Fibroblast of skin of abdomen (primary cell): ENCODE measurements at regions not wholly inside any gene's neighbourhood (a gene's known extent, or its start where the extent isn't known, plus 50 kb on each side); places are given as distances from the start of the nearest gene placed in this dataset.
A peak's percentile ranks its signal among the peaks of the same experiment; 100 is the strongest.
"Not testable (repeated sequence)": the region's sequence is repeated elsewhere in the genome, so short reads cannot be mapped to it uniquely, and the experiment has no call there.

Experiments
- DNase-seq: peaks from one replicate; pipeline ENCODE4 v3.0.0-alpha.2; 2013

DNA sequence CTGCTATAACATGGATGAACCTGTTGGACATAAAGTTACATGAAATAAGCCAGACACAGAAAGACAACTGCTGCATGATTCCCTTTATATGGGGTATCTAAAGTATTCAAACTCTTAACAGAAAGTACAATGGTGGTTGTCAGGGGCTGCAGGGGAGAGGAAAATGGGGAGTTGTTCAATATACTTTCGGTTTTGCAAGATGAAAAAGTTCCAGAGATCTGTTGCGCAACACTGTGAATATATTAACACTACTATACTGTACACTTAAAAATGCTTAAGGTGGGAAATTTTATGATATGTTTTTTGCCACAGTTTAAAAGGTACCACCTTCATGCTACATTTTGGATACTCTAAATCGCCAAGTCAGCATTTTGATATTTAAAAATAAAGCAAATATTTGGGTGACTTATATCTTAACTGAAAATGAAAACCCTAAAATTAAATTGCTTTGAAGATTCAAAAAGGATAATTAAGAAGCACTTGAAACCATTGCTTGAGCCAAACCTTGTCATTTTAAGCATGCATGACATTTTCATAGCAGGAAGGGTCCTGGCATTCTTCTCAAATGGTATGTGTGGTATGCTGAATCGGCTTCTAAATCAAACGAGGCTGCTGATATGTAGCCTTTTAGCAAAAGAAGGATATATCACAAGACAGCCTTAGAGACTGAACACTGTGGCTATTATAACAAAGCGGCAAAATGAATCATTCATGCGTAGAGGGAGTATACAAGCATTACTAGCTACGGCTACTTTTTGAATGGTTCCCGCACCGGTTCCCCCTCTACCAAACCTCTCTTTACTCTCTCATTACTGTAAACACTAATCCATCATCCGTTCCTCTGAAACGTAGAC, 607.1 kb upstream of the DIPK2B start:
- DNase-seq, result peak; percentile 82

DNA sequence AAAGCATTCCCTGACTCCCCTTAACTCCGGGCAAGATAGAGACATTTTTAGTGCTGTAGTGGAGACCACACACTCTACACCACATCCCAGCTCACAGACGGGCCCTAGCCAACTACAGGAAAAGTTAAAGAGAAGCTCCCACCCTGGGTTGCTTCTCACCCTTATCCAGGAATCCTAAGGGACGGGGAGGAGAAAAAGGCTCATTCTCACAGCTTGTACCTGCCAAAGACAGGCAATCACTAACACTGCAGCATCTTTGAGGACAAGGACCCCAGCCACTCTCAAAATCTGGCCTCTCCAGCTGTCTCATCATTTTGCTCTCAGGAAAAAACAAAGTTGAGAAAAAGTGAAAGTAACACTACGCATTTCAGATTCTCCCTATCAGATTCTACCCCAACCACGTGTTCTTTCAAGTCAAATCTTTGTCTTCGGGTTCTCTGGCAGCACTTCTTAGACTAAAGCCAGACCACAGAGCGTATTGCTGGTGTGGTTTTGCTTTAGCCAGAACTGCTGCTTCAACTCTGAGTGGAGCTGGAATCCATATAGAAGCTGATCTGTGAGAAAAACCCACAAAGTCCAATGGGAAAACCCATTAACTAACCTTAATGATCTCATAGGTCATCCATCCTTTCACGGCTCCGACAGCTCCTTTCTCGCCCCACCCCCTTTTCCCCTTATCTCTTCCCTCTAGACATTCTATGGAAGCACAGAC, 605.9 kb upstream of the DIPK2B start:
- peak; percentile 94 for DNase-seq

DNA sequence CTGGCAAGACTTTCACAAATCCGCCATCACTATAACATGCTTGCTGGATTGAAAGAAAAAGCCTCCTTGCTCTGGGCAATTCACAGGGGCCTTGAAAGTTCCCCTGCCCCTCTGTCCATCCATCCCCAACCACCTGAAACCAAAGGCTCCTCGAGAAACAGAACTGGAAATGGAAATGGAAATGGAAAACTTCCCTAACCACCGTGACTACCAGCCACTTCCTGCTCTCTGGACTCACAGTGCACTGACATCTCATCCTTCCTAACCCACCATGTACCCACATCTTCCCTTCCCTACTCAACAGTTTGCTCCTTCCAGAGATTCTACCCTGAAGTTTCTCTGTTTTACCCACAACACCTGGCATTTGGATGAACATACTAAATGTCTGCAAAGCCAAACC, 603.6 kb upstream of the DIPK2B start:
- no peak for DNase-seq

DNA sequence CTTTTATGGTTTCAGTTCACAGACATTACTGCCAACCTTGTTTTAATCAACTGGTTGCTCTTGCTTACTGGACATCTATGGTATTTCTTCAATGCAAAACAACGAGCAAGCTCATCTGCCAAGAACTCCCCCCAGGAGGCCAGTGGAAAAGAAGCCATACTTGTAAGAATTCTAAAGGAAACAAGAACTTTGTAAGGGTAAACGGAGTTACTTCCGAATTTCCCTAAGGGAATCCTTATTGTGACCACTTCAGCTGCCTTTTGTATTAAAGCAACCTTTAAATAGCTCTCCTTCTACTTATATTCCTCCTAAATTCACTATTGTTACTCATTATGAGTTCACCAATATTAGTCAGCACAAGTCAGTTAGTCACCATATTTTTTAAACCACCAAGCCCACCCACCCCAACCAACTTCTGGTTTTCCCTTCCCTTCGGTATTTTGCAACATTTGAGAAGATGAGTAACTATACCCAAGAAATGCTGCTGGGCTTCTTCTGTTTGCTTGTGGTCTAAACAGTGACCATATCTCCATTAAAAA, 602.8 kb upstream of the DIPK2B start:
- peak; percentile 94 for DNase-seq

DNA sequence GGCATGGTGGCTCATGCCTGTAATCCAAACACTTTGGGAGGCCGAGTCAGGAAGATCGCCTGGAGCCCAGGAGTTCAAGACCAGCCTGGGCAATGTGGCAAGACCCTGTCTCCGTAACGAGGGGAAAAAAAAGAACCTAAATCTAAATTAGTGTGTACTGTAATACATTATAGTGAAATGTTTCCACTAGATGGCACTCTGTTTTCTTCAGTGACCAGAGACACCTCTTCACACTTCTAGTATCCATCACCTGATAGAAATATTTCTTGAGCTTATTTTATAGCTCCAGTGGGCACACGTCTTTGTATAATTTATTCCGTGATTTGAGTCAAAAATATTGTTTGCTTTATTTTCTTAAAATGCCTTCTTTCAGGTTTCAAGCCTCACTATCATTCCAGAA, 600.9 kb upstream of the DIPK2B start:
- DNase-seq, result no peak

DNA sequence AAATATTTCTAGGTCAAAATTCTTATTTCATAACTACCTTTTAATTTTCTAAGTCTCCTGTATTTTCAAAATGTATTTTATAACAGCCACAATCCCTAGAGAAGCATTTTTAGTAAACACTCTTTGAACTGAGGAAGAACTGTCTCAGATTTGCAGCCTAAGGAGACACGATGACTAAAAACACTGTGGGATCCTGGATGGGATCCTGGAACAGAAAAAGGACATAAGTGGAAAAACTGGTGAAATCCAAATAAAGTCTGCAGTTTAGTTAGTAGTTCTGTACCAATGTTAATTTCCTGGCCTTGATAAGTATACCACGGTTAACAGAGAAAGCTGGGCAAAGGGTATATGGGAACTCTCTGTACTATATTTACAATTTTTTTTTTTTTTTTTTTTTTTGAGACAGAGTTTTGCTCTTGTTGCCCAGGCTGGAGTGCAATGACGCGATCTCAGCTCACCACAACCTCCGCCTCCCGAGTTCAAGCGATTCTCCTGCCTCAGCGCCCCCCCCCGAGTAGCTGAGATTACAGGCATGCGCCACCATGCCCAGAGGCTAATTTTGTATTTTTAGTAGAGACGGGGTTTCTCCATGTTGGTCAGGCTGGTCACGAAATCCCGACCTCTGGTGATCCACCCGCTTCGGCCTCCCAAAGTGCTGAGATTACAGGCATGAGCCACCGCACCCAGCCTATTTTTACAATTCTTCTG, 600.2 kb upstream of the DIPK2B start:
- DNase-seq, result not testable (repeated sequence)

DNA sequence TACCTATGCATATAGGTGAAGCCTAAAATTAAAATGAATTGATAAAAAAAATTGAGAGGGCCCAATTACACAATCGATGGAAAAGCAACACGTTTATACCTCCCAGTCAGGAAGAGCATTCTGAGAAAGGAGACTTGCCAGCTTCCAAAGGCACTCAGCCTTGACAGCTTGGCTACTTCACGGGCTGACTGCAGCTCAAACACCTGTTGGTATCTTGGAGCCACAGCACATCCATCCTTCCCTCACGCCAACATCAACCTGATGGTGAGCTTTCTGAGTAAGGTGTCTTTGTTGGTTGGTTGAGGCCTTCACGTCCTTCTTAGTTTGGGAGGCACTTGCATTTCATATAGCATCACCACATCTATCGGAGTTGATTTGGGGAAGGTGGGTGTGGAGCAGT, 598.9 kb upstream of the DIPK2B start:
- no peak for DNase-seq

DNA sequence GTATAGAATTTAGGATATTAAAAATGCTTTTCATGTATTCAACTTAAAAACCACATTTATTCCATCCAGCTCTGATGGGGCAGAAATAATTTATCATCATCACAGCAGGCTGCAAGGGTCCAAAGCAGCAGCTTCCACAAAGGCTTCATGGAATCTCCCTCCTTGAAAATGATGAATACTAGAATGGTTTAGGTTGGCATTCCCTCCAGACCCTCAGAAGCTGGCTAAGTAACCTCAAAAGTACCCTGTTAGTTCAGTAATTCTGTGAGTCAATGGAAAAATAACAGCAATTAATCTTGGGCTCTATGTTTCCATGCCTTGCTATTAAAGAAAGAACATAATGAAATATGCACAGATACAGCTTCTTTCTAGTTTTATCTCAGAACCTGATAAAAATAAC, 594.9 kb upstream of the DIPK2B start:
- DNase-seq, result no peak

DNA sequence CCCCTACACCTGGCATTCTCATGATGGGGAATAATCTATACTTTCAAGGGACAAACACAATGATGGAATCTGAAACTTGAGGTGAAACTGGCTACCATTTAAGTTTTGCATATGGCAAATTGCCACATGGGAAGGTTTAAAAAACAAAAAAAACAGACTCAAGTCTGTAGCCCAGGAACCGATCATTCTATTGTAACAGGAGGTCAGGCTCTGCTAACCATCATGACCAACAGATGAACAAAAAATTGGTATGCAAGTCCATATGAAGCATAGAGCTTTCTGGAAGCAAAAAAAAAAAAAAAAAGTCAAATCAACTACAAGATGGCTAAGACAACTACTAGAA, 594.3 kb upstream of the DIPK2B start:
- DNase-seq, result no peak

DNA sequence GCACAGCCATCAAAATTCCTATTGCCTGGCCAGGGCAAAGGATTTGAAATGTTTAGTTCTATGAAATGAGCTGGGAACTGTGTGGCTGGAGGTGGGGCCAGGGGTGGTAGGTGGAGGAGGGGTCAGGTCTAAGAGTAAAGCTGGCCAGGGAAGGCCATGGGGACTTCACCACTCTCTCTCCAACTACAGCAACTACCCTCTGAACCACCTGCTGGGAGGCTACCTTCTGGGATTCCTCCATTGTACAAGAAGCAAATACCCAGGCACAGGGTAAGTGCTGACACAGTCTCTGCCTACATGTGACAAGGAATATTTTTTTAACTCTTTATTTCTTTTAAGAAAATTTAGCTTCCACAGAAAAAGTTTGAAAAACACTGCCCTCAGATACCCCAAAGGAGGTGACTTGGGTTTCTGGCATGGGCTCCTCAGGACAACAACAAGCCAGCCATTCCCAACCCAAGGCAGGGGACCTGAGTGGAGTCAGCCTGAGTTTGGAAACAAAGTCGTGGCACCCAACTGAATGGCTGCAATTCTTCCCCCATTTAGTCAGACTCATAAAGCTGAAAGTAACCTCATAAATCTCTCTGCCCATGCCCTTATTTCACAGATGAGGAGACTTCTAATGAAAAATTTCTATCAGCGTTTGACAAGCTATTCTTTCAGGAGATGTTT, 593.8 kb upstream of the DIPK2B start:
- no peak for DNase-seq

DNA sequence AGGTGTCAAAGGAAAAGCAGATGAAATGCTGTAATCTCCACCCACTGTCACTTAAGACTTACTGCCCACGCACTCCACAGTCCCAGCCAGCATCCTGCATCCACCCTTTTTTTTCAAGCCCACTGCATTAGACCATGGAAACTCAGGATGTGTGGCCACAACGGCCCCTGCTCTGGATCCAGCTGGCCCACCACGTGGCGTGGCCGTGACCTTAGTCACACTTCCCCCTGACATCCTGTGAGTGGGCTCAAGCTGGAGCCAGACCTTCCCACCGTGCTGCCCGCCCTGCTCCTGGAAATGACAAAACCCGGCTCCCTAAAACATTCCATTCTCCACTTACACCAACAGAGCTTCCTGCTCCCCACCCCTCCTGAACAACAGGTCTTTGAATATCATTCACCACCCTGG, 588.3 kb upstream of the DIPK2B start:
- DNase-seq, result no peak

DNA sequence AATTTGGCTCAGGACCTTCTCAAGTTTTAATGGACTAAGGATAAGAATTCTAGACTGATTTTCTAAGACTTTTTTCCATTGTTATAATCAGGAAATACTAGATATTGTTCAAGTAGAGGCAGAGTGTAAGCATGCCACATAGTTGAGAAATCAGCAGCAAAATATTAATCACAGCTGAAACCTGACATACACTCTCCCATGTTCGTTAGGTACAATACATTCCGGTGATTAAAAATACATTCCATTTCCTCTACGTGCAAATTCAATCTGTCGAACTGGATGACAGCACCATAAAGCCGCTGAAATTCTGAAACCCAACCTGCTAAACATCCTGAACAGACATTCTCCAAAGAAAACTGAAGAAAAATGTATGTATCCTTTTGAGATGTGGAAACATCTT, 587.6 kb upstream of the DIPK2B start:
- DNase-seq, result peak; percentile 60

DNA sequence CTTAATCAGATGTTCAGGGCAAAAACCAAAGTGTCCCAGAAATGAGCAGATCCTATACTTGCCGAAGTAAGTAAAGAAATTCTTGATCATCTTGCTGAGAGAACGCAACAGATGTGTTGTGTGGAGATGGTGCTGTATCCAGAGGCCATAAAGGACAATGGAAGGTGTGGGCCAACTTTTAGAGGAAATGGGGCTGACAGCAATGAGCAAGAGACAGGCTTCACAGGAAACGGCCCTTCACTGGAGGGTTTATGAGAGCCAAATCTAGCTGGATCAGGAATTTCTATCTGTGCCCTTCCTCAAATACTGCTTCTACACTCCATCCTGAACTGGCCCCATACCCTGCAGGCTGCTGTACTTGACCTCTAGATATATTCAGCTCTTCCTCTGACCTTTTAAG, 583.9 kb upstream of the DIPK2B start:
- DNase-seq, result no peak

DNA sequence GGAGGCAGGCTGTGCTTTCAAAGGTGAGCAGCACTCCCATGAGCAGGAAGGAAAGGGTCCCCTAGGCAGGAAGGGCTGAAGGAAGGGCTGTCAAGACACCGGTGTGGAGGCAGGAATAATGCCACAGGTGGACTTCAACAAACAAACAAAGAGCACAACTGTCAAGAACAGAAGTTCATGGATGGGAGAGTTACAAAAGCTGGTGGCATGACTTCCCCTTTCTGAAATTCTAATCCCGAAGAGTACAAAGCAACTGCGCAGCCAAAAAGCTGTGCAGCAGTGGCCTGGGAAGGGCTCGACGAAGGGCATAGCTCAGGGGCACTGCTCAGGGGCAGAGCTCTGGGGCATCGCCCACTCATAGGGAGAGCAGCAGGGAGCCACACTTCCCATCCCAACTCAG, 582.3 kb upstream of the DIPK2B start:
- no peak for DNase-seq

DNA sequence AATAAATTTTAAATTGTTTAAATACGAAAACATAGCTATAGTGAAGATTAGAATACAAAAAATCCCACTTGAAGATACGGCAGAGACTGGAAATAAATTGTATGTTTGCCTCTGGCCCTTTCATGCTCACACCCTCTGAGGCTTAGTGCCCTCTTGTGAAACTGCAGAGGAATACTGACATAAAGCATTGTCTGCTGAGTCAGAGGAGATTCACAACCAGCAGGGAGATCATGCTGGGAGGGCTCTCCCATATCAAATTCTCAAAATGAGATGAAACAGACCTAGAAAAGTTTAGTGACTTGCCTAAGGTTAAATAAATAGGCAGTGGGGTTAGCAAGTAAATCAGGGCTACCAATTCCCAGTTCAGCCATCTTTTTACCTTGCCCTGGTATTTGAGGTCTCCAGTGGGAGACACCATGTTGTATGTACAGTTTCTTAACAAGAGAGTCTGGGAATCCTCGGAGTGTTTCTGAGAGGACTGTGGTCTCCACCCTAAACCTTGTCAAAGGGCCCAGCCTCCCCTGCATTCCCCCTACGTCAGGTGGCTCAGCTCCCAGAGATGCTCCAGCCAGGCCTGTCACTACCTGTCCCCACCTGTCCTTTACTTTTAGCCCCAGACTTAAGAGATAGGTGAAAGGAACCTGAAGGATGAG, 581.4 kb upstream of the DIPK2B start:
- peak; percentile 72 for DNase-seq

DNA sequence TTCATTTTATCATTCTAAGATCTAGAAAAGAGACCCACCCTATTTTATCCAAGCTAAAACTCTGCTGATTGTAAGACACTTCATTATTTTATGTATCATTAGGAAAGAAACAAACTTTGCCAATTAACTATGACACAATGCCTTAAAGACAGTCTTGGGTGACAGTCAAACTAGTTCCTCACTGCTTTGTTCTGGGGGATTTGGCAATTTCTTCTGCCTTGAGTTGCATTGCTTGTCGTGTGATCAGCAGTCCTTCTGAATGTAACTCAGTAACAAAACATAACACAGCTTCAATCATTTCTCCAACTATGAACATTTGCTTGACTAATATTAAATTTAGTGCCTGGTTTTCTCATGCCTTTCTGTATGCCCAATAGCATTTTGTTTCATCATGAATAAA, 577.9 kb upstream of the DIPK2B start:
- DNase-seq, result no peak

DNA sequence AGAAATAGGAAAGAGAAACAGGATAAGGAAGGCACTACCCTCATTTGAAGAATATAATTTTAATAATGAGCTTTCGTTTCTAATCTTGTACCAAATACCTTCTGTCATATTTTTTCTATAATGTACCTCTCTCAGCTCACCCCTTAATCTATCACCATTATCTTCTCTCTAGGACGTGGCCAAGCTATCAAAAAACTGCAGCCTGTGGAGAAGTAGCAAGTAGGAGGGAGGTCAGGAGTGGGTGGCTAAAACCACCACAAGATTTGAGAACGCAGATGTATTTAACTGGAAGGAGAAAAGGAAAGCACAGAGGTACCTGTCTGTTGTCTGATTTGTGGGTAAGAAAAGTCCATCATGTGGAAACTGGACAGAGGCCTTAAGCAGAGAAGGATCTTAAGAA, 576.7 kb upstream of the DIPK2B start:
- no peak for DNase-seq

DNA sequence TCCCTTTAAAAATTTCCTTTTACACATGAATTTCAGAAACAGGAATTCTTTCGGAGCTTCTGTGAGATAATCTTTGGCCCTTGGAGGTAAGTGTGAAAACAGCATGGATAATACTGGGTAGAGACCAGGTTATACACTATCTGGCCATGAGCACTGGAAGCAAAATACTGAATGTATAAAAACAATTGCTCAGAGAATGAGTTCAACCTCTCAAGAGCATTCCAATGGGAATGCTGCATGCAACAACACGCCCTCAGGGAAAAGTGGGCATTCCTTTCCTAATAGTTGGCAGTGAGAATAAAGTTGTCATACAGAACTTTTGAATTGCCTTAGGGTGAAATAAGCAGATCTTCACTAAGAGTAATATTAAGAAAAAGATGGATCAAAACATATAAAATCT, 574.8 kb upstream of the DIPK2B start:
- peak; percentile 79 for DNase-seq

DNA sequence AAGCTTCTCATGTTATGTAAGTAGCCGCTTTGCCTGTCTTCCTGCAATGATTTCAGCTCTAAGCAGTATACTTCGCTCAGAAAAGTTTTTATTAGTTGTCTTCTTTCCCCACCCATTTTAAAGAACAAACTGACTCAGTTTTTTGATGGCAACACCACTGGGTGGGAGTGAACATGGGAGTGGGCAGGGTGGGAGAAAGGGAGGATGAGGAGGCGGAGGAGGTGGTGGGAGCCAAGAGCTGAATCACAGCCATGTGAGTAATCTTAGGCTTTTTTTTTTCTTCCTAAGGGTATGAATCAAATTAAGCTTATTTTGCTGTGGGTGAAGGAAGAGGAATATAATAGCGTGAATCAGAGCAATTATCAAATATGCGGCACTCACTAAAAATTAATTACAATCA, 574.3 kb upstream of the DIPK2B start:
- peak; percentile 81 for DNase-seq

DNA sequence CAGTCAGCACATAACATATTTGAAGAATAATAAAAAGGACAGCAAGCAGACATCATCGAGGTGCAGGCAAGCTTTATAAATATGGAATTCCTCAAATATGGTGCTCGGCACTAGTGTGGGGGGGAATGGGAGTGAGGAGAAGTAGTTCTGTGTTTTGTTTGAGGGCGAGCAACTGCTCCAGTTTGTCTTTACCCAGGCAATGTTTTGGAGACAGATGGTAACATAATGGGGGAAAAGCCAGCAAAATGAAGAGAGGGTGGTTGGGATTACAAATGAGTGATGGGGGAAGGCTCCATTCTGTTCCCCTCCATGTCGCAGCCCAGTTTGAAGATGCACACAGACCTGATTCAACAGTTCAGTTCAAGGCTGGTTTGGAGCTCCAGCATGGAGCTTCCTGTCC, 572.9 kb upstream of the DIPK2B start:
- DNase-seq, result no peak

DNA sequence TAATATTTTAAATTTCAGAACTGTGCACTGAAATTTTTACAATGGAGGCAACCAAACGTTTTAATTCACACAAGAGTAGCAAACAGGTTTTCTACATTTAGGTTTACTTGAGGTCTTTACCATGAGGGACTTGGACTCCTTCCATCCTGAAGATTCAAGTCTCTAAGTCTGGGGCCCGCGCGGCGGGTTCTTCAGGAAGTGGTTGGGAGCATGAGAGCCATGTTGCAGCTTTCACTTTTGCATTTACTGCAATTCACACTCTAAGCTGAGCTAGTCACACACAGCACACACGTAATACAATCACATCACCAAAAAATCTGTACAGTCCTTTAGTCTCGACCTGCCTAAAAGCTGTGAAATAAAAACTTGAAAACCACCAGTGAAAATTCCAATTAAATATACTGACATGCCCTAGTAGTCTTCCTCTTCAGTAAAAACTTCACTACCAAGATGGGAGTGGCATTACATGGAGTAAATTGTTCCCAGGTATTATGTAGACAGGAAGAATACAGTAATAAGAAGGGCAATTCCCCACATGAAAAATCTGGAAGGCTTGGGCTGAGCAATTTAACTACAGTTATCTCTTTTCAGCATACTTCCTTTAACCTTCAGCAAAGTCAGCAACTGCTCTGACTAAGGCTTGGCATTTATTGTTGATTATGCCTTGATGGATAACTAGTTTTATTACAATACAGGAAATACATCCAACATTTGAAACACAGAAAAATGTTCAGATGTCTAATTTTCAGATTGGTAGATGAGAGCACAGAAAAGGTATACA, 571.1 kb upstream of the DIPK2B start:
- DNase-seq, result peak; percentile 81
